ENCODE measurements at regions not wholly inside any gene's neighbourhood (a gene's known extent, or its start where the extent isn't known, plus 50 kb on each side); places are given as distances from the start of the nearest gene placed in this dataset.
"Not testable (repeated sequence)": the region's sequence is repeated elsewhere in the genome, so short reads cannot be mapped to it uniquely, and the experiment has no call there.

DNA sequence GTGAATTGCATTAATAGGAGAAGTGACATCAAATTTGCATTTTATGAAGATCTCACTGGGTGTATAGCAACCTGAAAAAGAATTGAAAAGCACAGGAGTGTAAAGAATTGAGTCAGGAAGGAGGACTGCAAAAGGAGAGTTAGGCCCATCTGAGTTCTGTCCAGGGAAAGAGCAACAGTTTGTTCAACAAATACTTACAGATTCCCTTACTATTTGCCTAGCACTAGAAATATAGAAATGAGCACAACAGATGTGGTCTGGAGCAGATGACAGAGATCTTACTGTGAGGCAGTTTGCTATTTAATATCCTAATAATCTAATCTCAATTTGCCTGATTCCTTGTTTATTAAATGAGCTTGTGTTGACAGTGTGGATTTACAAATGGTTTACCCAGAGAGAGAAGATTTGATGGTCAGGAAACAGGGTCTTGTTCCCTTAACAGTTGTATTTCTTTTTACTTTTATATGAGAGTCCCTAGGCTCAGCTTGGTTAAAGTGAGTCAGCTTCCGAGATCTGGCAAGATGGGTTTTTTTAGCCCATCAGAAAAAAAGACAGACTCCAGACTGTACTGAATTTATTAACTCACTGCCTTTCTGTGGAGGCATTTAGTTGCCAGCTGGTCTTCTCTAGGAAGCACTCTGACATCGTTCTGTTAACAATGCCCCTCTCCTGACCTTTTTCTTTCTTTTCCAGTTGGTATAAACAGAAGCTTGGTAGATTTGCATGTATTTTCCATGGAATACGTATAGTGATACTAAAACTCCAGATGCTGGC is 229.7 kb downstream of the TTC6 start:
- DNase-seq (ENCODE audit: low read depth, low spot score) = peak; percentile 61
- TF ChIP-seq, protein P1, sequence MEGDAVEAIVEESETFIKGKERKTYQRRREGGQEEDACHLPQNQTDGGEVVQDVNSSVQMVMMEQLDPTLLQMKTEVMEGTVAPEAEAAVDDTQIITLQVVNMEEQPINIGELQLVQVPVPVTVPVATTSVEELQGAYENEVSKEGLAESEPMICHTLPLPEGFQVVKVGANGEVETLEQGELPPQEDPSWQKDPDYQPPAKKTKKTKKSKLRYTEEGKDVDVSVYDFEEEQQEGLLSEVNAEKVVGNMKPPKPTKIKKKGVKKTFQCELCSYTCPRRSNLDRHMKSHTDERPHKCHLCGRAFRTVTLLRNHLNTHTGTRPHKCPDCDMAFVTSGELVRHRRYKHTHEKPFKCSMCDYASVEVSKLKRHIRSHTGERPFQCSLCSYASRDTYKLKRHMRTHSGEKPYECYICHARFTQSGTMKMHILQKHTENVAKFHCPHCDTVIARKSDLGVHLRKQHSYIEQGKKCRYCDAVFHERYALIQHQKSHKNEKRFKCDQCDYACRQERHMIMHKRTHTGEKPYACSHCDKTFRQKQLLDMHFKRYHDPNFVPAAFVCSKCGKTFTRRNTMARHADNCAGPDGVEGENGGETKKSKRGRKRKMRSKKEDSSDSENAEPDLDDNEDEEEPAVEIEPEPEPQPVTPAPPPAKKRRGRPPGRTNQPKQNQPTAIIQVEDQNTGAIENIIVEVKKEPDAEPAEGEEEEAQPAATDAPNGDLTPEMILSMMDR (IDR thresholded peaks at IDR 0.05; ENCODE audit: low read depth, low read length) = no peak
- in situ Hi-C loops (cut with HindIII; ENCODE audit: low sequenced_read_pairs) = no loop called here
- no peak overlapping the region for H3K4me3 ChIP-seq (ENCODE audit: low read depth, low read length)

DNA sequence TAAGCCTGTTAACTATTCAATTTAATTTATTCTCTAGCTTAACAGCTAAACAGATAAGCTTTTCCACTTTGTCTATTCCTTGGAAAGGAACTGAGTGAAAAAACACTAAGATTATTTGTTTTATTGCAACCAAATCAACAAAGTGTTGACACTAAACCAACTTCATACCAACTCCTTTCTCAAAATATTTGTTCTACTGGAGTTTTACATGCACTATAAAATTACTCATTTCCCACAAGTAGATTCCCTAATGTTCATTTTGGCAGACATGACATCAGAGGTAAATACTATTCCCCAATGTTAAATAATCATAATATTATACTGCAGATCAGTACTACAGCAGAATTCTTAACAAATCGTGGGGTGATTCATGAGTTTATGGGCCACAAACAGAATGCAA is 231.4 kb downstream of the TTC6 start:
- no peak overlapping the region for H3K4me3 ChIP-seq (ENCODE audit: low read depth, low read length)
- in situ Hi-C loops (cut with HindIII; ENCODE audit: low sequenced_read_pairs) = no loop called here
- no peak for DNase-seq (ENCODE audit: low read depth, low spot score)
- TF ChIP-seq, protein P1 (IDR thresholded peaks at IDR 0.05; ENCODE audit: low read depth, low read length) = no peak

DNA sequence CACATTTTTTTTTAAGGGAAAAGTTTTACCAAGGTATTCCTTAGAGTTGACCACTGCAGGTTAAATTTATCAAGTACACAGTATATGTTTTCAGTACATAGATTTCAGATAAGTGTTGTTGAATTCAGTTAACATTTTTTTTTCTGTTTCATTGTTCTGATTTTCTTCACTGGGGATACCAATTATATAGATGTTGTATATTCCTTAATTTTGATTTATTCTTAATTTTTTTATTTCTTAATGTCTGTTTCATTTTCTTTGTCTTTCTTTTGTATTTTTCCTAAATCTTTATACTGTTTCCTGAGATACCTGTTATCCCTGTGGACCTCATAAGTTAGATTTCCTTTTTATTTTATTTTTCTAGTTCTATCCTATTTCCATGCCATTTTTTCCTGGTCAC is 234.8 kb downstream of the TTC6 start:
- TF ChIP-seq, protein P1 (IDR thresholded peaks at IDR 0.05; ENCODE audit: low read depth, low read length) = no peak
- in situ Hi-C loops (cut with HindIII; ENCODE audit: low sequenced_read_pairs) = no loop called here
- no peak overlapping the region for H3K4me3 ChIP-seq (ENCODE audit: low read depth, low read length)
- no peak for DNase-seq (ENCODE audit: low read depth, low spot score)

GRCh38 chr14:37834275-37834674 is 238.8 kb downstream of the TTC6 start:
- no peak for DNase-seq (ENCODE audit: low read depth, low spot score)
- in situ Hi-C loops (cut with HindIII; ENCODE audit: low sequenced_read_pairs) = no loop called here
- H3K4me3 ChIP-seq (ENCODE audit: low read depth, low read length) = no peak overlapping the region
- TF ChIP-seq, protein P1 (IDR thresholded peaks at IDR 0.05; ENCODE audit: low read depth, low read length) = no peak

- DNase-seq (ENCODE audit: low read depth, low spot score); H3K4me3 ChIP-seq (ENCODE audit: low read depth, low read length); in situ Hi-C loops (cut with HindIII; ENCODE audit: low sequenced_read_pairs): not testable (repeated sequence)
These were observed 243.3 kb downstream of the TTC6 start for GRCh38 chr14:37838778-37839177.

DNA sequence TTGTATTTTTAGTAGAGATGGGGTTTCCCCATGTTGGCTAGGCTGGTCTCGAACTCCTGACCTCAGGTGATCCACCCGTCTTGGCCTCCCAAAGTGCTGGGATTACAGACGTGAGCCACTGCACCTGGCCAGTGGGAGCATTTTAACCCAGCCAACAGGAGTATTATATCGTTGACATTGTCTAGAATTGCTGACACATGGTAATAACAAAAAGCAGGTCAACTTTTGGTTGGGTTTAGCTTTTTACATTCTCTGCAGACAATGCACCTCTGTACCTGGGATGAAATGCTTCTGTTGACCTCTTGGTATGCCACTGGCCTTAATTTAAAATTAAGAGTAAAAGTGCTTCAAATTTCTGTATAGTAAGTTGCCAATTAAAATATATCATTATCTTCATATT is 245.6 kb downstream of the TTC6 start:
- H3K4me3 ChIP-seq (ENCODE audit: low read depth, low read length); DNase-seq (ENCODE audit: low read depth, low spot score); in situ Hi-C loops (cut with HindIII; ENCODE audit: low sequenced_read_pairs): not testable (repeated sequence)

DNA sequence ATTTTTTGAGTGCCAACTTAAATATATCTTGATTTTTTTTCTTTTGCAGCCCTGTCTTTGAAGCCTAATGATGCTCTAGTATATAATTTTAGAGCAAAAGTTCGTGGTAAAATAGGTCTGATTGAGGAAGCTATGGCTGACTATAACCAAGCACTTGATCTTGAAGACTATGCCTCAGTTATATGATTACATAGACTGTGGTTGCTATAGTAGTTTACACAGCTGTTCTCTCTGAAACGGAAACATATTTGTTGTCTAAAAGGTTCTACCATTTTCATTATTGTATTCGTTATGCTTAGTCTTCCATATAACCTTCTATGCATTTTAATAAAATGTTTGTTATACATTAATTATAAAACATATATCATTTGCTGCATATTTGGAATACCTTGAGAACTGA is 246.7 kb downstream of the TTC6 start:
- H3K4me3 ChIP-seq (ENCODE audit: low read depth, low read length) = no peak overlapping the region
- no peak for DNase-seq (ENCODE audit: low read depth, low spot score)
- in situ Hi-C loops (cut with HindIII; ENCODE audit: low sequenced_read_pairs) = no loop called here
- TF ChIP-seq, protein P1 (IDR thresholded peaks at IDR 0.05; ENCODE audit: low read depth, low read length) = no peak

Data from astrocyte of the spinal cord (primary cell).